H54 (cell line): ENCODE measurements at regions not wholly inside any gene's neighbourhood (a gene's known extent, or its start where the extent isn't known, plus 50 kb on each side); places are given as distances from the start of the nearest gene placed in this dataset.
A peak's percentile ranks its signal among the peaks of the same experiment; 100 is the strongest.
"Not testable (repeated sequence)": the region's sequence is repeated elsewhere in the genome, so short reads cannot be mapped to it uniquely, and the experiment has no call there.

Experiments used
- DNase-seq: peaks from one replicate; pipeline ENCODE4 v3.0.0; 2011; ENCODE audit warnings: low spot score, mixed read lengths; ENCODE audit not compliant: insufficient read length
- FAIRE-seq: peaks from 3 replicates; lab custom pipeline; 2011; peaks lifted over from hg19 to GRCh38; lab: Jason Lieb, UNC
- POLR2A ChIP-seq: IDR thresholded peaks from 2 replicates; pipeline ENCODE4 v1.6.1; 2011; ENCODE audit warnings: low read depth, mild to moderate bottlenecking, low read length

DNA sequence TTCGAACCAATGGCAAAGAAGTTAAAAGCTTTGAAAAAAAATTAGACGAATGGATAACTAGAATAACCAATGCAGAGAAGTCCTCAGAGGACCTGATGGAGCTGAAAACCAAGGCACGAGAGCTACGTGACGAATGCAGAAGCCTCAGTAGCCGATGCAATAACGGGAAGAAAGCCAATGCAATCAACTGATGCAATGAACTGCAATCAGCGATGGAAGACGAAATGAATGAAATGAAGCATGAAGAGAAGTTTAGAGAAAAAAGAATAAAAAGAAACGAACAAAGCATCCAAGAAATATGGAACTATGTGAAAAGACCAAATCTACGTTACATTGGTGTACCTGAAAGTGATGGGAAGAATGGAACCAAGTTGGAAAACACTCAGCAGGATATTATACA, 52.6 kb upstream of the MRPS30 start:
- DNase-seq, FAIRE-seq: not testable (repeated sequence)

DNA sequence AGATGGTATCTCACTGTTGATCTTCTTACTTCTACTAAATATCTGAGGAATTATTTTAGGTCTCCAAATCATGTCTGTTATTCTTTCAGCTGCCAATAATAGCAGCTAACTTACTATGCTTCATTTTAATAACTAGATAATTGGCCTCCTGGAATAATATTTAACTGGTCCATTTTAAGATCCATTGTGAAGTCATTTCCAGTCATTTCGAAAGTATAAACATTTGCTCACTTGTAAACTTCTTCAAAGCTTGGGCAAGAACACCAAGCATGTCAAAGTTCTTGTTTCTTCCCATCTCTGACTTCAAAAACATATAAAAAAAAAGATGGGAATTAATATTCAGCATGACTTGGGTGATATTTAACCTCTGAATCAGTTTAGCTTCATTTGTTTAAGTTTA, 61.4 kb upstream of the MRPS30 start:
- FAIRE-seq = peak; percentile 52
- DNase-seq = no peak
- TF ChIP-seq POLR2A = no peak

DNA sequence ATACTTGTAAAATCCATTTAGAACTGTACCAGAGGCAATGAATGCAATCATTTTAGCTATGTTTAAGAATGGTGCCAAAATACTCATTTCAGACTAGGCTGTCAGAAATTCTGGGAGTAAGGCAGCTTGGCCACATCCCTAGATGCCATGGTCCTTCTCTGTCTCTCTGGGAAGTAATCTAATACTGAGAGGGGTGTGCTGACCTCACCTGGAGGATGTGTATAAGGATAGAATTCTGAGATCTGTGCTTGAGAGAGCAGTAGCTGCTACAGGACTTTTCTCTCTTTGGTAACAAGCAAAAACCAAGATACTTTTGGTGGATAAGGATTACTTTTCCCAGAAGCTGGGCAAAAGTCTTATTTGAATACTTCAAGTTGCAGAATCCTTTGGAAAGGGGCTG, 68.1 kb upstream of the MRPS30 start:
- FAIRE-seq (no peak), DNase-seq (no peak)
- TF ChIP-seq POLR2A = no peak

DNA sequence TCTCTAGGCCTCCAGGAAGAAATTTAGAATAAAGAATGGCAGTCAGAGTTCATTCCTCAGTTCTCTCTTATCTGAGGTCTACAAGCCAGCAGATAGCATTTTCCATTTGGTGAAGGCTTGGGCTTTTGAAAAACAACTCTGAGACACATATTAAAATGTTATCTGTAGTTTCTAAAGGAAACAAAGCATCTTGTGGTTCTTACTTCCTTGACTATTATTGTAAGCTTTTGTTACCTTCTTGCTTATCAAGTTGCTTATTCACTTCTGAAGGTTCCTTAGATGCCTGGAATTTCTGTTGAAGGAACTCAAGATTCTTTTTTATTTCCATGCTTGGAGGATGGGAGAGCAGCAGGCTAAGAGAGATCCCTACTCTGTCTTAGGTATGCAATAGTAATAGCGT, 79.2 kb upstream of the MRPS30 start:
- no peak for FAIRE-seq
- TF ChIP-seq POLR2A = no peak
- no peak for DNase-seq

DNA sequence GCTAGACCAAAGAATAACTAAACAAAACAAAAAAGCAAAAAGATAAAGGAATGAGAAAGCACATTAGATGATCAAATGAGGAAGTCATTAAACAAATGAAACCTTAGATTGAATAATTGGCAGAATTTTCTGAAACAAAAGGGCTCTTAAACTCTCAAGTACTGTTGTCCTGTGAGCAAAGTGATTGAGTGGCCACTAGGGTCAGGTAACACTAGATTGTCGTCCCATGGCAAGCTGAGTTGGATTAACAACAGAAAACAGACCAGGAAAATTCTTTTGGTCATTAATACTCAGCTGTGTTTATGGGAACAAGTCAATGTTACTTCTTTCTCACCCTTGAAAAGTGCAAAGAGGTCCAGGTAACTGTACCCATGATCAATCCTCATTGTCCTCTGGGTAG, 81.6 kb upstream of the MRPS30 start:
- TF ChIP-seq POLR2A = no peak
- no peak for DNase-seq
- FAIRE-seq = no peak

DNA sequence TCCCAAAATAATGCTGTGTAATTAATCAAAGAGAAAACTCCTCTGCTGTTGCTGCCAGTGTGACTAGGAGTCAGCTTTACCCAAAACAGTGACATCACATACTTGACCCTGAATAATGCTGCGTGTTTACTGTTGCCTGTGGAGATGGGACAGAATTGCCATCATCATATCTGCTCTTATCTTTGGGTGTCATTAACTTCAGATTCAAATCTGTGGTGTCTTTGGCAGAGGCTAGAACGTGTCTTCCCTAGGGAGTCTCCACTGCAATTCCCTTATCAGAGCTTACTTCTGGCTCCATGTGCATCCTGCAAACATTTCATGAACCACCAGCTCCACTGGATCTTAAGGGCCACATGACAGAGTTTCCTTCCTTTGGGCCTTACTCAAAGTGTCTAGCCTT, 88.9 kb upstream of the MRPS30 start:
- peak; percentile 58 for FAIRE-seq
- TF ChIP-seq POLR2A = no peak
- no peak for DNase-seq

DNA sequence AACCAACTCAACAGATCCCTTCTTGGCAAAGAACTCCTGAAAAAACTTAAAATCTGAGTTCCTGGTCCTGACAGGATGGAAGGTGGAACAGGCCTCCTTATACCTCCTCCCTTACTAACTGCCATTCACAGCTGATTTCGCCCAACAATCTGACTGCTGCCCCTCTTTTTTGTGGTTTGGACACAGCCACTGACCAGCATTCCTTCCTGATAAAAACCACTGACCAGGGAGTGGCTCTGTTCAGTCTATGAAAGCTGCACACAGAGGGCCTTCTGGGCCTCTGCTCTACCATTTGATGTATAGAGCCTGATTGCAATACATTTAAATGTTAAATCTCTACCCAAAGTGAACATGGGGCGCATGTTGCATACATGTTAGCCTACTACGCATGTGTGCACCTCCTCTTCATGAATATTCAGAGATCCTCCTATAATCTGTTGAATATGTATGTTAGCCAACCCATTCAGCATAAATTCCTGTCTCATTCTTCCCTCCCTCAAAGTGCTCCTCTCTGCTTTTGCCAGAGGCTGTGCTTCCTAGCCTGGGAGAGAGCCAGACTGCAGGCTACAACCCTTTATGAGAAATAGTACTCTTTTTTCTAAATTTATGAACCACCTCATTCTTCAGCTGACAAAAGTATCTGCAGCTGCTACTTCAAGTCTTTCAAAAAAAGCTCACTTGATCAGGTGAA, 93.7 kb upstream of the MRPS30 start:
- no peak for FAIRE-seq
- DNase-seq = no peak
- TF ChIP-seq POLR2A = no peak

DNA sequence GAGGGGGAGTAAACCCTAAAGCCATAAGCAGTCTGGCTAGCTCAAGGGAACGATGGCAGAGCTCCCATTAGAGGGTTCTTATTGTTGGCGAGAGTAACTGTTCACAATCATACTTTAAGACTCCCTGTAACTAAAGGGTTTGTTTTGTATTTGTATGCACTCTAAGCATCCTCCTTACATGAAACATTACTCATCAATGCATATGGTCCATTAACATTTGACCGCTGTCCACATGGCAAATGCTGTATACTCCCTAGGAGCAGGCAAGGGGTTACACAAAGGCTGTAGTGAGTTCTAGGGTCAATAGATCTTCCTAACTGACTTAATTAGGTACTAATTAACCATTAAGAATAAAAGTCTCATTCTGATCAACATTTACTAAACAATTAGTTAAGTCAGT, 95.3 kb upstream of the MRPS30 start:
- FAIRE-seq = peak; percentile 11
- no peak for TF ChIP-seq POLR2A

DNA sequence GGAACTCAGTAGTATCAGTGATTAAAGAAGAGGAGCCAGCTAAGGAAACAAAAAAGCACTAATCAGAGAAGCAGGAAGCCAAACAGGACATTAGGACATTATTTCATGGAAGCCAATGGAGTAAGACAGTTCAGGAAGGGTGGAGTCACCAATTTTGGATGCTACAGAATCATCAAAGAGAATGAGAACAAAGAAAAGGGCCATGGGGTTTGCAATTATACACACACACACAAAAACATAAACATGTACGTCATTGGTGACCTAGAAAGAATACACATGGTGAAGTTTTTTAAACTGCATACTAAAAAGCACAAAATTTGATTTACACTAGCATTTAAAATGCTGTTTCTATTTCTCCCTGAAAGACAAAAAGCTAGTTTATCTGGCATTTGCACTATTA, 96.8 kb upstream of the MRPS30 start:
- TF ChIP-seq POLR2A = no peak
- no peak for DNase-seq
- peak; percentile 61 for FAIRE-seq

More for the DNA sequence above, 95.3 kb upstream of the MRPS30 start:
- no peak for DNase-seq

DNA sequence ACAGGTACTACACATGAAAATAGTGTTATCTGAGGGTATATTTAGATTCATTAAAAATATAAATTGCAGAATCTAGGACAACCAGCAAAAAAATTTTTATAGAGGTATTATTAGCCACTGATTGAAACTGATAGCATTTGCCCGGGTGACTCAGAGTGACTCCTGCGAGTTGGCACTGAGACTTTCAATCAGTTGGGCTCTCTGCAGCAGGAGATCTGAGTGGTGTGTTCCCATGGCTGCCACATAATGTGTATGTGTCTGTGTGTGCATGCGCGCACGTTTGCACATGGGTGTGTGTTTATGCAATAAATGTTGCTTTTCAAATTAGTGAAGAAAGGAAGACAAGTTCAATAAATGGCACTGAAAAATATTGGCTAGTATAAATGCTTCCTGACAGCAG, 100.1 kb upstream of the MRPS30 start:
- no peak for TF ChIP-seq POLR2A
- FAIRE-seq (no peak), DNase-seq (no peak)

DNA sequence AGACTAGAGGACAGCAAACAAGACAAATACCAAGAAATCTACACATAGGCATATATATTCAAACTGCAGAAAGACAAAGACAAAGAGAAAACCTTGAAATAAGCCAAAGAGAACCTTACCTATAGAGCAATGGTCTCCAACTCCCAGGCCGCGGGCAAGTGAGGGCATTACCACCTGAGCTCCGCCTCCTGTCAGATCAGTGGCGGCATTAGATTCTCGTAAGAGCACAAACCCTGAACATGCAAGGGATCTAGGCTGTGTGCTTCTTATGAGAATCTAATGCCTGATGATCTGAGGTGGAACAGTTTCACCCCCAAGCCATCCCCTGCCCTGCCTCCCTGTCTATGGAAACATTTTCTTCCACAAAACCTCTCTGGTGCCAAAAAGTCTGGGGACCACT, 101.0 kb upstream of the MRPS30 start:
- no peak for FAIRE-seq
- TF ChIP-seq POLR2A = no peak
- DNase-seq = no peak

DNA sequence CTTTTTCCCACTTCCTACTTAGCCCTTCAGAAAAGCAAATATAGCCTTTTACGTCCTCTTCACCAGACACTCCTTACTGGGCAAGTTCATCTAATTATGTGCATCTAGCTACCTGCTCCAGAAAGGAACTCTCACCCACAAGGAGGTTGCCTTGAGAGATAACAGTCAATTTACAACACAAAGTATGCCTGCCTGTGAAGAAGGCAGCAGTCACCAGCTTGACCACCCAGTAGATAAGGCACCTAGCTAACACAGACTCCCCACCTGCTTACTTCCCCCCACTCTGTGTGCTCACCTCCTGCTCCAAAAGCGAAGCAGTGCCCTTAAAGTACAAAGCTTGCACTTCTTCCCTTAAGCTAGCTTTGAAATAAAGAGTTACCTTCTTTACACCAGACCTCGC, 111.7 kb upstream of the MRPS30 start:
- DNase-seq (no peak), FAIRE-seq (no peak)
- no peak for TF ChIP-seq POLR2A

DNA sequence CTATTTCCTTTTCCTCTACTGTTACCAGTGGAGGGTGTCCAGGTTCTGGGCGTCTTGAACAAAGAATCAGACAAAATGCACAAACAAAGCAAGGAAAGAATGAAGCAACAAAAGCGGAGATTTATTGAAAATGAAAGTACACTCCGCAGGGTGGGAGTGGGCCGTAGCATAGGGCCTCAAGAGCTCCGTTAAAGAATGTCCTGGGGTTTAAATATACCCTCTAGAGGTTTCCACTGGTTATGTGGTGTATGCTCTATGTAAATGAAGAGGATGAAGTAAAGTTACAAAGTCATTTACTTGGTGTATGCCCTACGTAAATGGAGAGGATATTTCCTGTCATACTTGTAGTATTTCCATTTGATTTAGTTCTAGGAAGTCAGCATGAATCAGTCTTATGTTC, 113.5 kb upstream of the MRPS30 start:
- no peak for TF ChIP-seq POLR2A
- FAIRE-seq (no peak), DNase-seq (no peak)

DNA sequence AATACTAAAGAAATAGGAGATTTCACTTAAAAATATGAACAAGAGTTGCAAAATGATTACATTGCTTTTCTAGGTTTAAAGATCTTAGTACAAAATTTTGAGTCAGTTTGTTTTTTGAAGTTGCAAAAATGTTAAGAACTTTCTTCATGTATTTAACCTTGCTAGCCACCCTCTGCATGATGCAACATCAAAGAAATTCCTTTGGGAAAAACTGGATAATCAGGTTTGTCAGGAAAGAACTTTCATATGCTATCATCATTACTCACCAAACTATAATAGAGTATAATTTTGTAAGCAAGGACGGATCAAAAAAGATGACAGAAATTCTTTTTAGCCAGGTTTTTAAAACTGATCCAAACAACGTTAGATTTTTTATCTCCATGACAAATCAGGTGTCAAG, 116.9 kb upstream of the MRPS30 start:
- no peak for FAIRE-seq
- TF ChIP-seq POLR2A = no peak
- no peak for DNase-seq

DNA sequence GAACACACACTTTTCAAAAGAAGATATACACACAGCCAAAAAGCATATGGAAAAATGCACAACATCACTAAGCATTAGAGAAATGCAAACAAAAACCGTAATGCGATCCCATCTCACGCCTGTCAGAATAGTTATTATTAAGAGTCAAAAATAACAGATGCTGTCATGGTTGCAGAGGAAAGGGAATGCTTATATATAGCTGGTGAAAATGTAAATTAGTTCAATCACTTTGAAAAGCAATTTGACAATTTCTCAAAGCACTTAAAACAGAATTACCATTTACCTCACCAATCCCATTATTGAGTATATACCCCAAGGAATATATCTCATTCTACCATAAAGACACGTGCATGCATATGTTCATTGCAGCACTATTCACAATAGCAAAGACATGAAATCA, 126.8 kb upstream of the MRPS30 start:
- TF ChIP-seq POLR2A = no peak
- FAIRE-seq (no peak), DNase-seq (no peak)
